Stomach (tissue), 8 donors: ENCODE measurements at regions not wholly inside any gene's neighbourhood (a gene's known extent, or its start where the extent isn't known, plus 50 kb on each side); places are given as distances from the start of the nearest gene placed in this dataset.

ENCODE experiments used
- DNase-seq, 2 donors: peaks; one replicate each; pipeline versions ENCODE4 v3.0.0 to v3.0.0-alpha.2; 2013 to 2019
- H3K27ac ChIP-seq, 5 donors: fragments of 200-600 bp in 4 of 5; sonication (generic) in 4 of 5; one replicate each; pipeline ENCODE4 v1.5.1; 2013 to 2019; ENCODE audit warnings: mild to moderate bottlenecking in 1 of 5, moderate library complexity in 1 of 5
- H3K27me3 ChIP-seq, 3 donors: fragments of 200-600 bp; sonication (generic); one replicate each; pipeline ENCODE4 v1.5.1; 2017 to 2019; ENCODE audit warnings: mixed run types in 1 of 3
- H3K36me3 ChIP-seq, 4 donors: fragments of 200-600 bp; sonication (generic); 1 replicate in 3 of 4; 2 replicates in 1 of 4; pipeline ENCODE4 v1.5.1; 2016 to 2019
- H3K4me1 ChIP-seq, 4 donors: fragments of 200-600 bp; sonication (generic); one replicate each; pipeline ENCODE4 v1.5.1; 2016 to 2019
- H3K4me3 ChIP-seq, 4 donors: fragments of 200-600 bp; sonication (generic) in 3 of 4; one replicate each; pipeline ENCODE4 v1.5.1; 2016 to 2019; ENCODE audit warnings: mild to moderate bottlenecking in 1 of 4
- H3K9me3 ChIP-seq, 4 donors: fragments of 200-600 bp; sonication (generic); one replicate each; pipeline ENCODE4 v1.5.1; 2016 to 2019
- EP300 ChIP-seq: sonication (generic); formaldehyde crosslinking; IDR thresholded peaks from one replicate; pipeline ENCODE4 v1.6.1; 2017; ENCODE audit warnings: antibody characterized with exemption
- POLR2A ChIP-seq, 4 donors: fragments of 450-650 bp; IDR thresholded peaks; one replicate each; pipeline ENCODE4 v1.6.1; 2016; ENCODE audit warnings: antibody characterized with exemption in 4 of 4, control low read depth in 2 of 4, mild to moderate bottlenecking in 1 of 4, moderate library complexity in 1 of 4
- POLR2AphosphoS5 ChIP-seq, 3 donors: sonication (generic); formaldehyde crosslinking; IDR thresholded peaks; one replicate each; pipeline ENCODE4 v1.6.1; 2016; ENCODE audit warnings: antibody characterized with exemption in 3 of 3
- WGBS, 5 donors: extraction: QIAGEN DNeasy Blood & Tissue Kit in 3 of 5; methylation state at CpG; one replicate each; pipeline versions ENCODE4 v1.1.5 to v1.1.7; 2013 to 2018; 5-methylcytosine and 5-hydroxymethylcytosine counted together
- intact Hi-C: fragments of 100-400 bp; cut with DNase I; formaldehyde crosslinking; loops from one replicate; pipeline ENCODE4 v1.15.1; 2023; ENCODE audit warnings: low total_unique reads
- TF ChIP-seq, protein P1 (sequence below), 7 experiments: fragments of 450-650 bp in 4 of 7; fragments of 200-600 bp in 3 of 7; sonication (generic) in 3 of 7; IDR thresholded peaks; one replicate each; pipeline ENCODE4 v1.5.1; 2016 to 2019; ENCODE audit warnings: antibody characterized with exemption in 7 of 7, control low read depth in 2 of 7, mild to moderate bottlenecking in 1 of 7
- donor health status: healthy with polysubstance abuse.
- donor health status: Bipolar disorder and iron deficiency.
- donor health status: healthy.

DNA sequence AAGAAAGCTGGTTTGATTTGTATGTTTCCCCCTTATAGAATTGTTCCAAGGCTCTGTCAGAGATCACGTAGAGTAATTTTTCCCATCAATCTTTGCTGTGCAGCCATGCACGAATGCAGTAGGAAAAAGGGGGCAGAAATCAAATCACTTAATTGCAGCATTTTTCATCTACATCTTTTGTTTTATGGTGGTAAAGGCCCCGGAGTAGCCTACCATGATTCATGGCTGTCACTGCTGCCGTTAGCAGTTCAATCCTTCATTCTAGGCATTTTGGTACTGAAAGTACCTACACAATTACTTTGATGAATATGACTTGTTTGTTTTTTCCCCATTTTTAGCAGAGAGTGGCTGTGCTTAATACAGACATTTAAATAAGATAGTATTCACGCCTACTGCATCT lies 631.9 kb upstream of the MMS22L start:
- Histone ChIP-seq H3K9me3 (no peaks in the 10 kb centered on the region), H3K36me3 (no peaks in the 10 kb centered on the region), H3K27ac (no peak overlapping the region), H3K27me3 (no peaks in the 10 kb centered on the region), H3K4me1 (no peaks in the 10 kb centered on the region), H3K4me3 (no peak overlapping the region)
- TF ChIP-seq EP300 (no peak), POLR2A (IDR thresholded peaks at IDR 0.05) (no peak), POLR2AphosphoS5 (IDR thresholded peaks at IDR 0.05) (no peak)
- TF ChIP-seq, protein P1, sequence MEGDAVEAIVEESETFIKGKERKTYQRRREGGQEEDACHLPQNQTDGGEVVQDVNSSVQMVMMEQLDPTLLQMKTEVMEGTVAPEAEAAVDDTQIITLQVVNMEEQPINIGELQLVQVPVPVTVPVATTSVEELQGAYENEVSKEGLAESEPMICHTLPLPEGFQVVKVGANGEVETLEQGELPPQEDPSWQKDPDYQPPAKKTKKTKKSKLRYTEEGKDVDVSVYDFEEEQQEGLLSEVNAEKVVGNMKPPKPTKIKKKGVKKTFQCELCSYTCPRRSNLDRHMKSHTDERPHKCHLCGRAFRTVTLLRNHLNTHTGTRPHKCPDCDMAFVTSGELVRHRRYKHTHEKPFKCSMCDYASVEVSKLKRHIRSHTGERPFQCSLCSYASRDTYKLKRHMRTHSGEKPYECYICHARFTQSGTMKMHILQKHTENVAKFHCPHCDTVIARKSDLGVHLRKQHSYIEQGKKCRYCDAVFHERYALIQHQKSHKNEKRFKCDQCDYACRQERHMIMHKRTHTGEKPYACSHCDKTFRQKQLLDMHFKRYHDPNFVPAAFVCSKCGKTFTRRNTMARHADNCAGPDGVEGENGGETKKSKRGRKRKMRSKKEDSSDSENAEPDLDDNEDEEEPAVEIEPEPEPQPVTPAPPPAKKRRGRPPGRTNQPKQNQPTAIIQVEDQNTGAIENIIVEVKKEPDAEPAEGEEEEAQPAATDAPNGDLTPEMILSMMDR (IDR thresholded peaks at IDR 0.05) = no peak
- WGBS, 5 donors = 66 to 80% (median 74%) methylated on average over 5 of the region's 5 CpGs
- DNase-seq = no peak
- intact Hi-C loops = no loop called here

DNA sequence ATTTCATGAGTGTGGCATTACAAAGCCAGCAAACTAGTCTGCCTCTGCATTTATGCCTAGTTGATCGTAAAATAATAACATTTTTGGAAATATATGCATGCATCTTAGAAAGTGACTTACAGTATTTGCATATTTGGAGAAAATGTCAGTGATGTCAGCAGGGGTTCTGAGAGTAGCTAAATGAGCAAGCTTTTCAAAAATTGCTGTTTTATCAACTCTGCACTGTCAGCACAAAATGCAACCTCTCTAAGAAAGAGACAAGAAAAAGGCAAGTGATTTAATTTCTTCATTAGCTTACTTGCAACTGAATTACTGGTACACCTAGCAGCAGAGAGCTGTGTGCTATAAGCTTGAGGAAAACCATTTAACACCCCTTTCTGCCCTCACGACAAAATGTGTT lies 632.5 kb upstream of the MMS22L start:
- no peak for DNase-seq
- no peak overlapping the region for H3K27ac ChIP-seq
- H3K27me3 ChIP-seq = no peaks in the 10 kb centered on the region
- TF ChIP-seq, protein P1 (IDR thresholded peaks at IDR 0.05) = no peak
- TF ChIP-seq POLR2A (IDR thresholded peaks at IDR 0.05) (no peak), EP300 (no peak), POLR2AphosphoS5 (IDR thresholded peaks at IDR 0.05) (no peak)
- H3K4me3 ChIP-seq = no peak overlapping the region
- H3K36me3 ChIP-seq = no peaks in the 10 kb centered on the region
- H3K9me3 ChIP-seq = no peaks in the 10 kb centered on the region
- intact Hi-C loops = no loop called here
- 54 to 62% (median 61%) methylated on average over 2 of the region's 2 CpGs for WGBS, 5 donors
- no peaks in the 10 kb centered on the region for H3K4me1 ChIP-seq

DNA sequence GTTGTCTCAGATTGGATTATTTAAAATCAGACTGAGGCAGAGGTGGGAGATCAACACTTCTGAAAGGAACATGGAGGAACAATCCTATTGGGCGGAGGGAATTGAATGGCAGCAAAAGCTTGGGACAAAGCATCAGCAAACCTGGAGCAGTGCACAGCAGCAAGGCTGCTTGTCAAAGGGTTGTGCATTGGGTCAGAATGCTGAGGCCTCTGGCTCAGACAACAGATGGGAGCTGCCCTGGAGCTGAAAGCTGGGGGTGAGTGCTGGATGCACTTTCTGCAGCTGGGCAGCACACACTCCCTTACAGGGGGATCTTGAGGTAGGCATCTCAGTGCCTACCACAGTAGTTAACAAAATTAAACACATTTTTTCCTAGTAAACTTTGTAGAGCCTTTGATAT lies 634.4 kb upstream of the MMS22L start:
- Histone ChIP-seq H3K27ac (no peak overlapping the region), H3K36me3 (no peaks in the 10 kb centered on the region), H3K27me3 (no peaks in the 10 kb centered on the region), H3K9me3 (no peaks in the 10 kb centered on the region), H3K4me3 (no peak overlapping the region), H3K4me1 (no peaks in the 10 kb centered on the region)
- no peak for TF ChIP-seq EP300
- no peak for TF ChIP-seq POLR2A (IDR thresholded peaks at IDR 0.05)
- TF ChIP-seq POLR2AphosphoS5 (IDR thresholded peaks at IDR 0.05) = no peak
- TF ChIP-seq, protein P1 (IDR thresholded peaks at IDR 0.05) = no peak
- 83 to 96% (median 86%) methylated on average over 1 of the region's 1 CpG for WGBS, 5 donors
- no peak for DNase-seq
- intact Hi-C loops = no loop called here

DNA sequence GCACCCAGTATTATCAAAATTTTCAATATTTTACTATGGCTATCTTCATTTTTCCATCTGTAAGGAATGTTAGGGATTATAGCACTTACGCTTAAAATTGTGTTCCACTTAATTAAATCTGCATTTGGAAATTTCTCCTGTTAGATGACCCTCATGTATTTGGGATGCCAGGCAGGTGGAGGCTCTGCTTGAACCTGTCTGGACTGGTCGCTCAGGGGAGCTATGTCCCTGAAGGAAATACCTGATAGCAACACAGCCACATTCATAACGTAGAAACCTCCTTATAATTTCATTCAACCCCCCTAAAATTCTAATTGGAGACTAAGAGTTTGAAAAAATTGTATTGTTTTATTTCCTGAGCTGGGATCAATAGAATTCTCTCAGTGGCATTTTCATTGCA lies 636.0 kb upstream of the MMS22L start:
- Histone ChIP-seq H3K4me1 (no peaks in the 10 kb centered on the region), H3K27ac (no peak overlapping the region), H3K36me3 (no peaks in the 10 kb centered on the region), H3K9me3 (no peaks in the 10 kb centered on the region), H3K4me3 (no peak overlapping the region), H3K27me3 (no peaks in the 10 kb centered on the region)
- intact Hi-C loops = no loop called here
- DNase-seq = no peak
- TF ChIP-seq, protein P1 (IDR thresholded peaks at IDR 0.05) = no peak
- no peak for TF ChIP-seq POLR2AphosphoS5 (IDR thresholded peaks at IDR 0.05)
- TF ChIP-seq EP300 = no peak
- TF ChIP-seq POLR2A (IDR thresholded peaks at IDR 0.05) = no peak
- 74 to 82% (median 76%) methylated on average over 3 of the region's 3 CpGs for WGBS, 5 donors
